ENCODE measurements at regions not wholly inside any gene's neighbourhood (a gene's known extent, or its start where the extent isn't known, plus 50 kb on each side); places are given as distances from the start of the nearest gene placed in this dataset.

DNA sequence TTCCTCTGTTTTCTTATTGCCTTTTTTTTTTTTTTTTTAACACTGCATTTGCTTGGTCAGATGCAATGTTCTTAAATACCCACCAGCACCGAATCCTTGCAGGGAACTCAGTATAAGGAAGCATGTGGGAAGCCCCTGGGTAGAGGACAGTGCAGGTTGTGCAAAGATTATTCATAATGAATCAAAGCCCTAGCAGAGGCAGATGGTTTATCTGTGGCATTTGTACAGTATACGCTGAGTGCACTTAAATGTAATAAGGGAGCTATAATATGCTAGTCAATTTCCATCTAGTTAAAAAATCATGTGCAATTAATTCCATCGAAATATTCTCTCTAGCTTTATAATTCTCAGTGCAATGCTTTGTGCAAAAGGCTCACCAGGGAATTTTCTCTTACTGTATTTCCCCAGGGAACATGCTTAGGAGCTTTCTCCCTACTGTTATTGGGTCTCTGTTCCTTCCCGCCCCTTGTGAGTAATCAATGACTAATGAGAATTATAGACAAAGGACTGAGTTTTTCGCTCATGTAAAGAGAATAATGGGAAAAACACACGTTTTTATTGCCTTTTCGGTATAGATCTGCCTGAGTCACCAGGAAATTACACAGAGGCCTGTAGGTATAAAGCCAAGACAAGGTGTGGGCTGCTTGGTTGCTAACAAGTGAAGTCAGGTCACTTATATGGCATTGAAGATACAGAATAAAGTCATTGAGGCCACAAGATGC lies 1214.3 kb upstream of the TMEM132C start:
- TF ChIP-seq, protein P1, sequence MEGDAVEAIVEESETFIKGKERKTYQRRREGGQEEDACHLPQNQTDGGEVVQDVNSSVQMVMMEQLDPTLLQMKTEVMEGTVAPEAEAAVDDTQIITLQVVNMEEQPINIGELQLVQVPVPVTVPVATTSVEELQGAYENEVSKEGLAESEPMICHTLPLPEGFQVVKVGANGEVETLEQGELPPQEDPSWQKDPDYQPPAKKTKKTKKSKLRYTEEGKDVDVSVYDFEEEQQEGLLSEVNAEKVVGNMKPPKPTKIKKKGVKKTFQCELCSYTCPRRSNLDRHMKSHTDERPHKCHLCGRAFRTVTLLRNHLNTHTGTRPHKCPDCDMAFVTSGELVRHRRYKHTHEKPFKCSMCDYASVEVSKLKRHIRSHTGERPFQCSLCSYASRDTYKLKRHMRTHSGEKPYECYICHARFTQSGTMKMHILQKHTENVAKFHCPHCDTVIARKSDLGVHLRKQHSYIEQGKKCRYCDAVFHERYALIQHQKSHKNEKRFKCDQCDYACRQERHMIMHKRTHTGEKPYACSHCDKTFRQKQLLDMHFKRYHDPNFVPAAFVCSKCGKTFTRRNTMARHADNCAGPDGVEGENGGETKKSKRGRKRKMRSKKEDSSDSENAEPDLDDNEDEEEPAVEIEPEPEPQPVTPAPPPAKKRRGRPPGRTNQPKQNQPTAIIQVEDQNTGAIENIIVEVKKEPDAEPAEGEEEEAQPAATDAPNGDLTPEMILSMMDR (IDR thresholded peaks at IDR 0.05), result no peak
- no peak for TF ChIP-seq POLR2AphosphoS5 (IDR thresholded peaks at IDR 0.05)

Measured in prostate gland (tissue), 2 donors.